ENCODE measurements at regions not wholly inside any gene's neighbourhood (a gene's known extent, or its start where the extent isn't known, plus 50 kb on each side); places are given as distances from the start of the nearest gene placed in this dataset.
"Not testable (repeated sequence)": the region's sequence is repeated elsewhere in the genome, so short reads cannot be mapped to it uniquely, and the experiment has no call there.

GRCh38 chr2:145807968-145808367 is 1288.0 kb upstream of the ZEB2 start:
- no peaks in the 10 kb centered on the region for H3K27me3 ChIP-seq (ENCODE audit: control insufficient read depth, insufficient read depth, low read length)
- no peak for DNase-seq
- no peaks in the 10 kb centered on the region for H3K36me3 ChIP-seq (replicated peaks; ENCODE audit: control insufficient read depth, insufficient read depth, low read length)
- H3K4me3 ChIP-seq (ENCODE audit: insufficient read depth, low read depth, low read length), result no peak overlapping the region

DNA sequence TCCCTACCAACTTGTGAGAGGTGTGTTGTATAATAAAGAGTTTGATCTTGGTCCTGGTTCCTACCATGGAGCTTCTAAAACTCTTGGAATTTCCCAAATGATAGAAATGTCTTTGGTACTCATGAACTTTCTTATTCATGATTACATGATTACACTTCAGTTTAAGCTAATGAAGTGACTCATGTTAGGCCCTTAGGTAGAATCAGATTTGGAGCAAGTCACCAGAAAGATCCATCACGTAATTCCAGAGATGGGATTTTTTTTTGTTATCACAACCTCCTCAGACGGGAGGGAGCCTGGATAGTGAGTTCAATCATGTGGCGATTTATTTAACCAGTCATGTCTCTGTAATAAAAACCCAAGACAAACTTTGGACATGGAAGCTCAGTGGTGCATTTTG is 1287.6 kb upstream of the ZEB2 start:
- no peaks in the 10 kb centered on the region for H3K36me3 ChIP-seq (replicated peaks; ENCODE audit: control insufficient read depth, insufficient read depth, low read length)
- no peak overlapping the region for H3K4me3 ChIP-seq (ENCODE audit: insufficient read depth, low read depth, low read length)
- H3K27me3 ChIP-seq (ENCODE audit: control insufficient read depth, insufficient read depth, low read length), result no peaks in the 10 kb centered on the region
- no peak for DNase-seq

GRCh38 chr2:145806546-145806945 is 1286.6 kb upstream of the ZEB2 start:
- no peak for DNase-seq
- Histone ChIP-seq H3K27me3 (ENCODE audit: control insufficient read depth, insufficient read depth, low read length) (no peaks in the 10 kb centered on the region), H3K4me3 (ENCODE audit: insufficient read depth, low read depth, low read length) (no peak overlapping the region), H3K36me3 (replicated peaks; ENCODE audit: control insufficient read depth, insufficient read depth, low read length) (no peaks in the 10 kb centered on the region)

DNA sequence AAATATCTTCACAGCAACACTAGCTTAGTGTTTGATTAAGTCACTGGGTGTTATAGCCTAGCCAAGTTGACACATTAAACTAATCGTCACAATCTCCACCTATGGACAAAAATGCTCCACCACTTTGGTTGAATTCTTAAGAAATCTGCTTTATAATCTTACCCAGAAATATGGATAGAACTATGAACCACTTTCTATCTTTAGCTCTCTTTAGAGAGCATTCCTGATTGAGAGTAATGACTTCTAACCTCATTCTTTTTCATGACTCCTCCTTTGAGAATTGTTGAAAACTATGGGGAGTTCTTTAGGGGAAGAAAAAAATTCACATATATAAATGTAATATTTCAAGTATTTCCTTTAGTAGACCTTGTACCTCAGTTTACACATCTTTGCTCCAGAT is 1282.2 kb upstream of the ZEB2 start:
- H3K4me3 ChIP-seq (ENCODE audit: insufficient read depth, low read depth, low read length), result no peak overlapping the region
- H3K36me3 ChIP-seq (replicated peaks; ENCODE audit: control insufficient read depth, insufficient read depth, low read length), result no peaks in the 10 kb centered on the region
- no peak for DNase-seq
- no peaks in the 10 kb centered on the region for H3K27me3 ChIP-seq (ENCODE audit: control insufficient read depth, insufficient read depth, low read length)

- no peaks in the 10 kb centered on the region for H3K36me3 ChIP-seq (replicated peaks; ENCODE audit: control insufficient read depth, insufficient read depth, low read length)
- no peaks in the 10 kb centered on the region for H3K27me3 ChIP-seq (ENCODE audit: control insufficient read depth, insufficient read depth, low read length)
- DNase-seq, result no peak
- H3K4me3 ChIP-seq (ENCODE audit: insufficient read depth, low read depth, low read length), result no peak overlapping the region
Observed at GRCh38 chr2:145801210-145801609, 1281.3 kb upstream of the ZEB2 start.

DNA sequence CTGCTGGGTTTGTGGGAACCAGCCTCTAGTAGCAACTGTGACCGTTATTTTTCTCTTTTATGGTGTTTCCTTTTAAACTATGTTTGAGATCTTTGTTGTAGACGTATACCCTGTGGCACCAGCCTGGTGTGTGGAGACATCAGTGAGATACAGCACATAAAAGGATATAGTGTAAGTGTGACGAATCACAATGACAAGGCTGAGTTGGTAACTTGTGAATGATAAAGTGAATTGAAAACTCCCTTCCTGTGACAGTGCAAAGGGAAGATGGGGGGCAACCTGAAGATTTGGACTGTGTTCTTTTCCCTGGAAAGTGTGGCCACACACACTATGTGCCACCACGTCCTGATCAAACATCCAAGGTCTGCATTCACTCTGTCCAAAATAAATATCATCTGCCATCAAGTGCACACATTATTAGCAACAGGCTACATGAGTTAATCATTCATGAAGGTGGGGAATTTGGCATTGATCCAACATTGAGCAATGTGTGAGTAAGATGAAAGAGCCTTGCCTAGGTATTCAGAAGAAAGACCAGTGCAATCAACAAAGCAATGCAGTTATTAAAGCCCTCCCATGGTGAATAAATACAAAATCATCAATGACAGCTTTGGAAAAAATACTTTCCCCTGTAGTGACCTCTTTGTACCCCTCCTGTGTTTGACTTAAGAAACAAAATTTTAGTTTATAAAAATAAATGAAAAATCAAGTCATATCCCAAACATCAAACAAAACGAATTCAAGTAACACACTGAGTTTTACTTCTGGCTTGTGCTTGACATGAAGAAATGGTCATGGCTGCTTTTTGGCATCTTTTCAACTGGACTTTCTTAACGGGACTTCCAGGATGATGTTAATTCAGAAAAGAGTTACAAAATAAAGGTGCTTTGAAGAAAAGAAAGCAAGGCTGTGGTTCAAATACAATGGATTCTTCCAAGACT is 1280.5 kb upstream of the ZEB2 start:
- DNase-seq, result no peak
- no peak overlapping the region for H3K4me3 ChIP-seq (ENCODE audit: insufficient read depth, low read depth, low read length)
- no peaks in the 10 kb centered on the region for H3K27me3 ChIP-seq (ENCODE audit: control insufficient read depth, insufficient read depth, low read length)
- H3K36me3 ChIP-seq (replicated peaks; ENCODE audit: control insufficient read depth, insufficient read depth, low read length), result no peaks in the 10 kb centered on the region

DNA sequence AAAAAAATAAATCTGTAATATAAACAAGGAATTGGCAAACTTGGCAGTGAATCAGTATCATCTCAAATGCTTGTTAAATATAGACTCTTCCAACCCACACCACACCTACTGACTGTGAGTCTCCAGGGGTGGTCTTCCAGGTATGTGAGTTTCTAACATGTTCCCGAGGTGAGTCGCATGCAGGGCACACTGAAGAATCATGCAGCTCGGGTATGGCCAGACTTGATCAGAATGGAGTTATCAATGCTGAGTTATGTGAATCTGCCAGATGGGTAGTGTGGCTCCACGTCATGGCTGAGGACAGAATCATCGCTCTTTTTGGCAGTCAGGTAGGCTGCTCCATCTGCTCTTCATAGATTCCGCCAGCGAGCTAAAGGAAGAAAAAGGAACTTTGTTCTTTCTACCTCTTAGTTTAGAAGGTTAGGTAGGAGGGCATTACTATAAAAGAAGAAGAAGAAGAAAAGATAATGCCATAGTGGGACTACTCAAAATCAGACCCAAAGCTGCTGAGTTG is 1279.7 kb upstream of the ZEB2 start:
- DNase-seq, result no peak

DNA sequence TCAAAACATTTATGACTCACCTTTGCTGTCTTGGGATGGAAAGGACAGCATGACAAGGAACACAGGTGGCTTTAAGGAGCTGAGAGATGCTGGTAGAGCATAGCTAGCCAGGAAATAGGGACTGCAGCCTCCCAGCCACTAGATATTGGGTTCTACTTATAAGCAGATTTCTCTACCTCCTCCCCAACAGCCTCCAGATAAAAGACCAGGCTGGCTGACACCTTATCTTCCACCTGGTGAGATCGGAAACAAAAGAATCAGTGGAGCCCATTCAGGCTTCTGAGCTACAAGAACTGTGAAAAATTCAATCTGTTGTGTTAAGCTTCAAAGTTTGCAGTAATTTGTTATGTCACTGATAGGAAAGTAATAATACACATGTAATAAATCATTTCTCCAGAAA is 1278.5 kb upstream of the ZEB2 start:
- no peaks in the 10 kb centered on the region for H3K27me3 ChIP-seq (ENCODE audit: control insufficient read depth, insufficient read depth, low read length)
- H3K36me3 ChIP-seq (replicated peaks; ENCODE audit: control insufficient read depth, insufficient read depth, low read length), result no peaks in the 10 kb centered on the region
- no peak for DNase-seq
- H3K4me3 ChIP-seq (ENCODE audit: insufficient read depth, low read depth, low read length), result no peak overlapping the region

More for the DNA sequence above, 1279.7 kb upstream of the ZEB2 start:
- Histone ChIP-seq H3K27me3 (ENCODE audit: control insufficient read depth, insufficient read depth, low read length) (no peaks in the 10 kb centered on the region), H3K4me3 (ENCODE audit: insufficient read depth, low read depth, low read length) (no peak overlapping the region), H3K36me3 (replicated peaks; ENCODE audit: control insufficient read depth, insufficient read depth, low read length) (no peaks in the 10 kb centered on the region)

DNA sequence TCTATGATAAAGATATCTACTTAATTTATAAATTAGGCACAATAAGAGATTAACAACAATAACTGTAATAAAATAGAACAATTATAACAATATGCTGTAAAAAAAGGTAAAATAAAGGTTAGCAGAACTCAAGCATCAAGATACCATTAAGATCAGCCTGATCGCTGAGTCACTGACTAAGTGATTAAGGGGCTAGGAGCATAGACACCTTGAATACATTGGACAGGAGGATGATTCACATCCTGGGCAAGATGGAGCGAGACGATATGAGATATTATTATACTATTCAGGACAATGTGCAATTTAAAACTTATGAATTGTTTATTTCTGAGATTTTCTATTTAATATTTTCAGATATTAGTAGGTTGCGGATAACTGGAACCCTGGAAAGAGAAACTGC is 1277.8 kb upstream of the ZEB2 start:
- Histone ChIP-seq H3K27me3 (ENCODE audit: control insufficient read depth, insufficient read depth, low read length) (no peaks in the 10 kb centered on the region), H3K36me3 (replicated peaks; ENCODE audit: control insufficient read depth, insufficient read depth, low read length) (no peaks in the 10 kb centered on the region), H3K4me3 (ENCODE audit: insufficient read depth, low read depth, low read length) (no peak overlapping the region)
- DNase-seq, result no peak

DNA sequence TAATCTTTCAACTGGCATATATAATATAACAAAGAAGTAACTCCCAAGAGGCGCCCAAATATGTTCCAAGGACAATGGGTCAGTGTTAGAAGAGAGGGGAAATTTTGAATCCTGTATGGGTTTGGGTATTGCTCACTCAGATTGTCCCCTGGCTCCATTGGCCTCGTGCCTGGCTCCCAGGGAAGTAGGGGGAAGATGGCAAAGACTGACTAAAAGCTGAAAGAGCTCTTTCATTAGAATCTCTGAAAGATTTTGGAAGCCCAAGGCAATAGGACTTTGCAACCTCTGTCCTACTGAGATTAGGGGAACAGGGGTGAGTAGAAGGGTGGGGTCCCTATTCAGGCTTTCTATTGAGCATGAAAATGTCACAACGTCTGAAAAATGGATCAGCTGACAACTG is 1272.8 kb upstream of the ZEB2 start:
- no peak for DNase-seq
- Histone ChIP-seq H3K27me3 (ENCODE audit: control insufficient read depth, insufficient read depth, low read length) (no peaks in the 10 kb centered on the region), H3K4me3 (ENCODE audit: insufficient read depth, low read depth, low read length) (no peak overlapping the region), H3K36me3 (replicated peaks; ENCODE audit: control insufficient read depth, insufficient read depth, low read length) (no peaks in the 10 kb centered on the region)

- DNase-seq, result no peak
- Histone ChIP-seq H3K27me3 (ENCODE audit: control insufficient read depth, insufficient read depth, low read length) (no peaks in the 10 kb centered on the region), H3K36me3 (replicated peaks; ENCODE audit: control insufficient read depth, insufficient read depth, low read length) (no peaks in the 10 kb centered on the region), H3K4me3 (ENCODE audit: insufficient read depth, low read depth, low read length) (no peak overlapping the region)
Observed at GRCh38 chr2:145789636-145790035, 1269.7 kb upstream of the ZEB2 start.

GRCh38 chr2:145787597-145788361 is 1267.9 kb upstream of the ZEB2 start:
- H3K27me3 ChIP-seq (ENCODE audit: control insufficient read depth, insufficient read depth, low read length); DNase-seq; H3K4me3 ChIP-seq (ENCODE audit: insufficient read depth, low read depth, low read length); H3K36me3 ChIP-seq (replicated peaks; ENCODE audit: control insufficient read depth, insufficient read depth, low read length): not testable (repeated sequence)

DNA sequence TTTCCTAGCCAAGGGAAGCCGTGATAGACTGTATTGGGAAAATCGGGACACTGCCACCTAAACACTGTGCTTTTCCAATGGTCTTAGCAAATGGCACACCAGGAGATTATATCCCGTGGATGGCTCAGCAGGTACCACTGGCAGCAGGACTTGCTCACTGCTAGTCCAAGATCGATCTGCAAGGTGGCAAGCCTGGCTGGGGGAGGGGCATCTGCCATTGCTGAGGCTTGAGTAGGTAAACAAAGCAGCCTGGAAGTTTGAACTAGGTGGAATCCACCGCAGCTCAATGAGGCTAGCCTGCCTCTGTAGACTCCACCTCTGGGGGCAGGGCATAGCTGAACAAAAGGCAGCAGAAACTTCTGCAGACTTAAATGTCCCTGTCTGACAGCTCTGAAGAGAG is 1262.7 kb upstream of the ZEB2 start:
- not testable (repeated sequence) for H3K27me3 ChIP-seq (ENCODE audit: control insufficient read depth, insufficient read depth, low read length); H3K4me3 ChIP-seq (ENCODE audit: insufficient read depth, low read depth, low read length); H3K36me3 ChIP-seq (replicated peaks; ENCODE audit: control insufficient read depth, insufficient read depth, low read length); DNase-seq

DNA sequence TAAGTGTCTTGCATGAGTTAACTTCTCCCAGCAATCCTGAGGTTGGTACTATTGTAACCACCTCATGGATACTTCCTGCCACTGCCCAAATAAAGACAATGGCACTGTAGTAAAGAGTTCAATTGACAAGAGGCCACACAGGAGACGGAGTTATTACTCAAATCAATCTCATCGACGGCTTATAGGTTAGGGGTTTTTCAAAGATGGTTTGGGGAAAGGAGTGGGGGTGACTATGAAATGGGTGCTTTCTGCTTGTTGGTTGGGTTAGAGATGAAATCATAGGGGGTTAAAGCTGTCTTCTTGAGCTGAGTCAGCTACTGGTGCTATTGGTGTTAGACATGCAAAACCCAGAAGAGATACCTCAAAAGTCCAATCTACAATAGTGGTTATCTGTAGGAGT is 1258.0 kb upstream of the ZEB2 start:
- H3K27me3 ChIP-seq (ENCODE audit: control insufficient read depth, insufficient read depth, low read length), result no peaks in the 10 kb centered on the region
- no peak for DNase-seq
- H3K36me3 ChIP-seq (replicated peaks; ENCODE audit: control insufficient read depth, insufficient read depth, low read length), result no peaks in the 10 kb centered on the region
- H3K4me3 ChIP-seq (ENCODE audit: insufficient read depth, low read depth, low read length), result no peak overlapping the region

- H3K4me3 ChIP-seq (ENCODE audit: insufficient read depth, low read depth, low read length), result no peak overlapping the region
- DNase-seq, result no peak
- no peaks in the 10 kb centered on the region for H3K36me3 ChIP-seq (replicated peaks; ENCODE audit: control insufficient read depth, insufficient read depth, low read length)
- H3K27me3 ChIP-seq (ENCODE audit: control insufficient read depth, insufficient read depth, low read length), result no peaks in the 10 kb centered on the region
Observed at GRCh38 chr2:145777297-145777696, 1257.4 kb upstream of the ZEB2 start.

Measured in H7 (cell line).